ENCODE measurements at regions not wholly inside any gene's neighbourhood (a gene's known extent, or its start where the extent isn't known, plus 50 kb on each side); places are given as distances from the start of the nearest gene placed in this dataset.

- CTCF ChIA-PET, result no interaction called here
- no peaks in the 10 kb centered on the region for H3K27me3 ChIP-seq (ENCODE audit: control insufficient read depth, insufficient read depth, low read length)
- BruUV-seq (replicated peaks), result no TSS peak
- ATAC-seq (no peak), DNase-seq (ENCODE audit: low read depth, low spot score) (no peak)
- H3K4me1 ChIP-seq (ENCODE audit: control insufficient read depth, insufficient read depth, low read length), result no peaks in the 10 kb centered on the region
- intact Hi-C loops (cut with micrococcal nuclease; ENCODE audit: unreplicated experiment), result no loop called here
- no peaks in the 10 kb centered on the region for H3K9me3 ChIP-seq (ENCODE audit: control insufficient read depth, insufficient read depth, low read depth, low read length)
- H3K27ac ChIP-seq (ENCODE audit: low read length), result no peak overlapping the region
- POLR2A ChIA-PET, result interaction anchor here (0.6 kb wide), 1 partner anchor 15 kb away, joined by 5 read pairs; no protein-coding TSS in a partner anchor
- no peaks in the 10 kb centered on the region for H3K36me3 ChIP-seq (ENCODE audit: control insufficient read depth, insufficient read depth, low read length)
- in situ Hi-C loops (cut with HindIII; ENCODE audit: low pct_unique_long_range_greater_than_20kb, low sequenced_read_pairs), result no loop called here
- H3K4me3 ChIP-seq (ENCODE audit: low read depth in 2 of 2, low read length in 2 of 2), result no peak overlapping the region
- TF ChIP-seq SIN3A (IDR thresholded peaks at IDR 0.05; ENCODE audit: borderline replicate concordance, insufficient read depth, low read depth, low read length) (no peak), REST (IDR thresholded peaks at IDR 0.05; ENCODE audit: insufficient read depth in 1 of 2, low read depth in 2 of 2, low read length in 1 of 2) (no peak), POLR2AphosphoS5 (IDR thresholded peaks at IDR 0.05; ENCODE audit: low read depth, low read length) (no peak), TCF7L2 (IDR thresholded peaks at IDR 0.05; ENCODE audit: low read depth, low read length) (no peak)
- TF ChIP-seq, protein P1, sequence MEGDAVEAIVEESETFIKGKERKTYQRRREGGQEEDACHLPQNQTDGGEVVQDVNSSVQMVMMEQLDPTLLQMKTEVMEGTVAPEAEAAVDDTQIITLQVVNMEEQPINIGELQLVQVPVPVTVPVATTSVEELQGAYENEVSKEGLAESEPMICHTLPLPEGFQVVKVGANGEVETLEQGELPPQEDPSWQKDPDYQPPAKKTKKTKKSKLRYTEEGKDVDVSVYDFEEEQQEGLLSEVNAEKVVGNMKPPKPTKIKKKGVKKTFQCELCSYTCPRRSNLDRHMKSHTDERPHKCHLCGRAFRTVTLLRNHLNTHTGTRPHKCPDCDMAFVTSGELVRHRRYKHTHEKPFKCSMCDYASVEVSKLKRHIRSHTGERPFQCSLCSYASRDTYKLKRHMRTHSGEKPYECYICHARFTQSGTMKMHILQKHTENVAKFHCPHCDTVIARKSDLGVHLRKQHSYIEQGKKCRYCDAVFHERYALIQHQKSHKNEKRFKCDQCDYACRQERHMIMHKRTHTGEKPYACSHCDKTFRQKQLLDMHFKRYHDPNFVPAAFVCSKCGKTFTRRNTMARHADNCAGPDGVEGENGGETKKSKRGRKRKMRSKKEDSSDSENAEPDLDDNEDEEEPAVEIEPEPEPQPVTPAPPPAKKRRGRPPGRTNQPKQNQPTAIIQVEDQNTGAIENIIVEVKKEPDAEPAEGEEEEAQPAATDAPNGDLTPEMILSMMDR (IDR thresholded peaks at IDR 0.05), result no peak
Measured at GRCh38 chr14:44204061-44204835, 302.8 kb downstream of the FSCB start.

- Histone ChIP-seq H3K9me3 (ENCODE audit: control insufficient read depth, insufficient read depth, low read depth, low read length) (no peaks in the 10 kb centered on the region), H3K27me3 (ENCODE audit: control insufficient read depth, insufficient read depth, low read length) (no peaks in the 10 kb centered on the region), H3K4me1 (ENCODE audit: control insufficient read depth, insufficient read depth, low read length) (no peaks in the 10 kb centered on the region), H3K4me3 (ENCODE audit: low read depth in 2 of 2, low read length in 2 of 2) (no peak overlapping the region), H3K27ac (ENCODE audit: low read length) (no peak overlapping the region), H3K36me3 (ENCODE audit: control insufficient read depth, insufficient read depth, low read length) (no peaks in the 10 kb centered on the region)
- POLR2A ChIA-PET, result no interaction called here
- TF ChIP-seq, protein P1 (IDR thresholded peaks at IDR 0.05), result no peak
- TF ChIP-seq TCF7L2 (IDR thresholded peaks at IDR 0.05; ENCODE audit: low read depth, low read length) (no peak), SIN3A (IDR thresholded peaks at IDR 0.05; ENCODE audit: borderline replicate concordance, insufficient read depth, low read depth, low read length) (no peak), POLR2AphosphoS5 (IDR thresholded peaks at IDR 0.05; ENCODE audit: low read depth, low read length) (no peak), REST (IDR thresholded peaks at IDR 0.05; ENCODE audit: insufficient read depth in 1 of 2, low read depth in 2 of 2, low read length in 1 of 2) (no peak)
- in situ Hi-C loops (cut with HindIII; ENCODE audit: low pct_unique_long_range_greater_than_20kb, low sequenced_read_pairs) (no loop called here), intact Hi-C loops (cut with micrococcal nuclease; ENCODE audit: unreplicated experiment) (no loop called here)
- no peak for ATAC-seq
- CTCF ChIA-PET, result no interaction called here
- DNase-seq (ENCODE audit: low read depth, low spot score), result no peak
- BruUV-seq (replicated peaks), result no TSS peak
Measured at GRCh38 chr14:44180975-44181374, 326.1 kb downstream of the FSCB start.

Data from Panc1 (cell line).